ENCODE measurements at regions not wholly inside any gene's neighbourhood (a gene's known extent, or its start where the extent isn't known, plus 50 kb on each side); places are given as distances from the start of the nearest gene placed in this dataset.

DNA sequence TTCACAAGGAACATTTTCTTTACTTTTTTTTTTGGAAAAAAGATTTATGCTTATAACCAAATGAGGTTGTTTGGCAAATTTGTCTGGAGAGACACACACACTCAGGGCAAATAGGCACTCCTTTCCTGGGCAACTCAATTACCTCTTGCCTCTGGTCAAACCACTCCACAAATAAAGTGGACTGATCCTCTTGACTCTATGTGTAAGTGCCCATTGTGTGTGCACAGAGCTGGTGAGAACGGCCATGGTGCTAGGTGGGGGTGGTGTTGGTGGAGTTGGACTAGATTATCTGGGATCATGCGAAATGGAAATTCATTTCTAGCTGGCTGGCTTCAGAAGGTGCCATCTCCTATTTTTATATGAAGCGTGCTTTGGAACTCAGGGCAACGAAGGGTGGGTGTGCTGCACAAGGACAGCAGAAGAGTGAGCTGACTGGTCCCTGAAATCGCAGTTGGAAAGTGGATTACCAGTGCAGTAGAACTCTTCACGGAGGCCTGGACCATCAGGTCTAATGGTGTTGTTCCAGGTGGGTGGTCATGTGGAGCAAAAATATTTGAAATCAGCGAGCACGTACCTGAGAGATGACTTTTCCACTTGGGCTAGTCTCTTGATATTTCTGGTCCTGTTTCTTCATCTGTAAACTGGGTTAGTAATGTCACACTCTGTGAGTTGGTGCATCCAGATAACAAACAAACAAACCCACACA, 149.9 kb downstream of the RPIA start:
- Histone ChIP-seq H3K9me2 (ENCODE audit: low read depth, low read length) (no peaks in the 10 kb centered on the region), H3K4me1 (ENCODE audit: insufficient read depth, low read length, severe bottlenecking) (peaks cover 100% of the 10 kb centered on the region), H3K9me3 (ENCODE audit: low read length) (no peaks in the 10 kb centered on the region), H3K79me2 (ENCODE audit: insufficient read depth, low read length) (peaks cover 8% of the 10 kb centered on the region; the same call in 1 of the 2 replicates), H3K4me2 (ENCODE audit: low read length) (peak overlapping the region; percentile 69), H3K27me3 (ENCODE audit: insufficient read depth, low read length) (no peaks in the 10 kb centered on the region), H3F3A (ENCODE audit: insufficient read depth, low read length) (peaks cover 10% of the 10 kb centered on the region), H4K20me1 (ENCODE audit: insufficient read depth, low read length) (no peaks in the 10 kb centered on the region), H2AFZ (ENCODE audit: low read length) (no peak overlapping the region), H3K36me3 (ENCODE audit: insufficient read depth, low read length) (no peaks in the 10 kb centered on the region), H3K4me3 (ENCODE audit: low read depth, low read length, poor library complexity, severe bottlenecking) (peak overlapping the region; percentile 35), H3K9ac (ENCODE audit: low read length) (peak overlapping the region; percentile 89), H3K27ac (ENCODE audit: low read depth, low read length, poor library complexity, severe bottlenecking) (peak overlapping the region; percentile 100)
- TF ChIP-seq EZH2 (IDR thresholded peaks at IDR 0.05; ENCODE audit: borderline replicate concordance, low read length), result no peak
- TF ChIP-seq, protein P1, sequence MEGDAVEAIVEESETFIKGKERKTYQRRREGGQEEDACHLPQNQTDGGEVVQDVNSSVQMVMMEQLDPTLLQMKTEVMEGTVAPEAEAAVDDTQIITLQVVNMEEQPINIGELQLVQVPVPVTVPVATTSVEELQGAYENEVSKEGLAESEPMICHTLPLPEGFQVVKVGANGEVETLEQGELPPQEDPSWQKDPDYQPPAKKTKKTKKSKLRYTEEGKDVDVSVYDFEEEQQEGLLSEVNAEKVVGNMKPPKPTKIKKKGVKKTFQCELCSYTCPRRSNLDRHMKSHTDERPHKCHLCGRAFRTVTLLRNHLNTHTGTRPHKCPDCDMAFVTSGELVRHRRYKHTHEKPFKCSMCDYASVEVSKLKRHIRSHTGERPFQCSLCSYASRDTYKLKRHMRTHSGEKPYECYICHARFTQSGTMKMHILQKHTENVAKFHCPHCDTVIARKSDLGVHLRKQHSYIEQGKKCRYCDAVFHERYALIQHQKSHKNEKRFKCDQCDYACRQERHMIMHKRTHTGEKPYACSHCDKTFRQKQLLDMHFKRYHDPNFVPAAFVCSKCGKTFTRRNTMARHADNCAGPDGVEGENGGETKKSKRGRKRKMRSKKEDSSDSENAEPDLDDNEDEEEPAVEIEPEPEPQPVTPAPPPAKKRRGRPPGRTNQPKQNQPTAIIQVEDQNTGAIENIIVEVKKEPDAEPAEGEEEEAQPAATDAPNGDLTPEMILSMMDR (IDR thresholded peaks at IDR 0.05; ENCODE audit: low read length), result no peak

- Histone ChIP-seq H3K79me2 (ENCODE audit: insufficient read depth, low read length) (no peaks in the 10 kb centered on the region), H3K9me2 (ENCODE audit: low read depth, low read length) (no peaks in the 10 kb centered on the region), H3K27me3 (ENCODE audit: insufficient read depth, low read length) (no peaks in the 10 kb centered on the region), H2AFZ (ENCODE audit: low read length) (no peak overlapping the region), H3K9me3 (ENCODE audit: low read length) (no peaks in the 10 kb centered on the region), H3K4me2 (ENCODE audit: low read length) (peak overlapping the region; percentile 69), H3K4me3 (ENCODE audit: low read depth, low read length, poor library complexity, severe bottlenecking) (peak overlapping the region; percentile 4), H3K27ac (ENCODE audit: low read depth, low read length, poor library complexity, severe bottlenecking) (peak overlapping the region; percentile 100), H3K36me3 (ENCODE audit: insufficient read depth, low read length) (no peaks in the 10 kb centered on the region), H3K4me1 (ENCODE audit: insufficient read depth, low read length, severe bottlenecking) (peaks cover 100% of the 10 kb centered on the region), H3K9ac (ENCODE audit: low read length) (peak overlapping the region; percentile 89), H4K20me1 (ENCODE audit: insufficient read depth, low read length) (no peaks in the 10 kb centered on the region), H3F3A (ENCODE audit: insufficient read depth, low read length) (peaks cover 14% of the 10 kb centered on the region)
- TF ChIP-seq, protein P1 (IDR thresholded peaks at IDR 0.05; ENCODE audit: low read length), result no peak
- TF ChIP-seq EZH2 (IDR thresholded peaks at IDR 0.05; ENCODE audit: borderline replicate concordance, low read length), result no peak
Observed at GRCh38 chr2:88842656-88843460, 151.4 kb downstream of the RPIA start.

DNA sequence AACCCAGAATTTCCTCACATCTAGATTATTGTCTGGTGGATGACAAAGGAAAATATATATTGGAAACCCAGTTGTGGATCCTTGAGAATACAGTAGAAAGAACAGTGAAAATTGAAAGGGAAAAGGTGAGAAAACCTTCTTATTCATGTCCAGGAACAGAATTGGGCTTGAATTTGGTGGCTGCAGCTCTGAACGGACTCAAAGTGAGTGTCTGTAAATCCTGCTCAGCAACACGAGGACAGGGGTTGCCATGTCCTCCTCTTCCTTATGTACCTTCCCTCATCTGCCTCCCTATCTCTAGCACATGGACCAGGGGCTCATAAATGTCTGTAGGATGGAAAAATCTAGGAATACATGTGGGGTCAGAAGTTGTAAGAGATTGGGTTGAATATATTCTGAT, 152.2 kb downstream of the RPIA start:
- H3K4me2 ChIP-seq (ENCODE audit: low read length), result peak overlapping the region; percentile 69
- H4K20me1 ChIP-seq (ENCODE audit: insufficient read depth, low read length), result no peaks in the 10 kb centered on the region
- TF ChIP-seq EZH2 (IDR thresholded peaks at IDR 0.05; ENCODE audit: borderline replicate concordance, low read length), result no peak
- TF ChIP-seq, protein P1 (IDR thresholded peaks at IDR 0.05; ENCODE audit: low read length), result no peak
- peaks cover 100% of the 10 kb centered on the region for H3K4me1 ChIP-seq (ENCODE audit: insufficient read depth, low read length, severe bottlenecking)
- H2AFZ ChIP-seq (ENCODE audit: low read length), result no peak overlapping the region
- peaks cover 5% of the 10 kb centered on the region; the same call in 1 of the 2 replicates for H3K79me2 ChIP-seq (ENCODE audit: insufficient read depth, low read length)
- no peaks in the 10 kb centered on the region for H3K27me3 ChIP-seq (ENCODE audit: insufficient read depth, low read length)
- no peaks in the 10 kb centered on the region for H3K9me2 ChIP-seq (ENCODE audit: low read depth, low read length)
- H3K36me3 ChIP-seq (ENCODE audit: insufficient read depth, low read length), result no peaks in the 10 kb centered on the region
- H3K27ac ChIP-seq (ENCODE audit: low read depth, low read length, poor library complexity, severe bottlenecking), result peak overlapping the region; percentile 100
- H3K9me3 ChIP-seq (ENCODE audit: low read length), result no peaks in the 10 kb centered on the region
- H3F3A ChIP-seq (ENCODE audit: insufficient read depth, low read length), result peaks cover 13% of the 10 kb centered on the region
- peak overlapping the region; percentile 4 for H3K4me3 ChIP-seq (ENCODE audit: low read depth, low read length, poor library complexity, severe bottlenecking)
- peak overlapping the region; percentile 89 for H3K9ac ChIP-seq (ENCODE audit: low read length)
